ENCODE measurements at regions not wholly inside any gene's neighbourhood (a gene's known extent, or its start where the extent isn't known, plus 50 kb on each side); places are given as distances from the start of the nearest gene placed in this dataset.

- TF ChIP-seq CTCF (optimal IDR thresholded peaks at IDR 0.05 in 1 of 3, IDR thresholded peaks at IDR 0.05 in 1 of 3, conservative IDR thresholded peaks at IDR 0.05 in 1 of 3; ENCODE audit: extremely low read depth in 1 of 3, insufficient read depth in 2 of 3, low read length in 3 of 3) (no peak), EZH2 (IDR thresholded peaks at IDR 0.05; ENCODE audit: low read length) (no peak)
Measured at GRCh38 chr12:86838711-86839110, 582.5 kb upstream of the MGAT4C start.

Measured in keratinocyte (primary cell).